Urothelium cell line (cell line): ENCODE measurements at regions not wholly inside any gene's neighbourhood (a gene's known extent, or its start where the extent isn't known, plus 50 kb on each side); places are given as distances from the start of the nearest gene placed in this dataset.

Experiments used
- DNase-seq: peaks from one replicate; pipeline ENCODE4 v3.0.0; 2011; ENCODE audit warnings: low spot score, mixed read lengths
- FAIRE-seq: peaks from 2 replicates; lab custom pipeline; 2011; peaks lifted over from hg19 to GRCh38; lab: Jason Lieb, UNC

- no peak for DNase-seq
- FAIRE-seq: no peak
Measured at GRCh38 chr1:214823311-214824117, 220.5 kb downstream of the CENPF start.

GRCh38 chr1:214824763-214825162 is 221.8 kb downstream of the CENPF start:
- no peak for FAIRE-seq
- DNase-seq: no peak

GRCh38 chr1:214826619-214827018 is 223.6 kb downstream of the CENPF start:
- no peak for DNase-seq
- no peak for FAIRE-seq

- FAIRE-seq: no peak
- no peak for DNase-seq
Measured at GRCh38 chr1:214827883-214828282, 224.9 kb downstream of the CENPF start.

- no peak for DNase-seq
- no peak for FAIRE-seq
Measured at GRCh38 chr1:214830941-214831340, 227.9 kb downstream of the CENPF start.

GRCh38 chr1:214831956-214832355 is 229.0 kb downstream of the CENPF start:
- FAIRE-seq (no peak), DNase-seq (no peak)

GRCh38 chr1:214833178-214833756 is 230.3 kb downstream of the CENPF start:
- DNase-seq (no peak), FAIRE-seq (no peak)

- no peak for FAIRE-seq
- DNase-seq: no peak
Measured at GRCh38 chr1:214837376-214837775, 234.4 kb downstream of the CENPF start.

GRCh38 chr1:214838351-214838750 is 235.4 kb downstream of the CENPF start:
- FAIRE-seq (no peak), DNase-seq (no peak)

GRCh38 chr1:214840356-214840755 is 237.4 kb downstream of the CENPF start:
- no peak for FAIRE-seq
- DNase-seq: no peak

GRCh38 chr1:214842856-214843255 is 239.7 kb upstream of the KCNK2 start:
- no peak for DNase-seq
- no peak for FAIRE-seq

- FAIRE-seq: no peak
- no peak for DNase-seq
Measured at GRCh38 chr1:214843281-214843680, 239.3 kb upstream of the KCNK2 start.

- DNase-seq (no peak), FAIRE-seq (no peak)
Measured at GRCh38 chr1:214844319-214844718, 238.2 kb upstream of the KCNK2 start.

- DNase-seq (no peak), FAIRE-seq (no peak)
Measured at GRCh38 chr1:214846276-214846675, 236.3 kb upstream of the KCNK2 start.

- no peak for FAIRE-seq
- DNase-seq: no peak
Measured at GRCh38 chr1:214847071-214847810, 235.3 kb upstream of the KCNK2 start.

GRCh38 chr1:214848101-214848500 is 234.4 kb upstream of the KCNK2 start:
- FAIRE-seq (no peak), DNase-seq (no peak)

- DNase-seq: no peak
- no peak for FAIRE-seq
Measured at GRCh38 chr1:214850432-214851050, 232.0 kb upstream of the KCNK2 start.

- FAIRE-seq (no peak), DNase-seq (no peak)
Measured at GRCh38 chr1:214853340-214853739, 229.2 kb upstream of the KCNK2 start.

GRCh38 chr1:214854126-214854875 is 228.2 kb upstream of the KCNK2 start:
- DNase-seq (no peak), FAIRE-seq (no peak)

GRCh38 chr1:214856843-214857242 is 225.7 kb upstream of the KCNK2 start:
- no peak for FAIRE-seq
- DNase-seq: no peak

GRCh38 chr1:214857716-214858115 is 224.8 kb upstream of the KCNK2 start:
- DNase-seq (no peak), FAIRE-seq (no peak)
